Neural crest cell (in vitro differentiated cells): ENCODE measurements at regions not wholly inside any gene's neighbourhood (a gene's known extent, or its start where the extent isn't known, plus 50 kb on each side); places are given as distances from the start of the nearest gene placed in this dataset.

Experiments used
- DNase-seq: peaks from one replicate; pipeline ENCODE4 v3.0.0; 2021; ENCODE audit warnings: low read depth, mixed read lengths, low spot score
- H3K27ac Mint-ChIP-seq: one replicate; pipeline ENCODE4 v1.8.0; 2021; ENCODE audit warnings: mild to moderate bottlenecking, mixed read lengths; ENCODE audit not compliant: unreplicated experiment
- H3K27me3 Mint-ChIP-seq: 2 replicates; pipeline ENCODE4 v1.8.0; 2021; ENCODE audit warnings: low read depth, mild to moderate bottlenecking, mixed read lengths
- H3K36me3 Mint-ChIP-seq: 2 replicates; pipeline ENCODE4 v1.8.0; 2021; ENCODE audit warnings: low read depth, mild to moderate bottlenecking, mixed read lengths
- H3K4me1 Mint-ChIP-seq: 2 replicates; pipeline ENCODE4 v1.8.0; 2021; ENCODE audit warnings: mixed read lengths
- H3K4me3 Mint-ChIP-seq: one replicate; pipeline ENCODE4 v1.8.0; 2021; ENCODE audit warnings: mild to moderate bottlenecking, mixed read lengths
- H3K9me3 Mint-ChIP-seq: 2 replicates; pipeline ENCODE4 v1.8.0; 2021; ENCODE audit warnings: mixed read lengths
- TF ChIP-seq, protein P1 (sequence below): fragments of 200-600 bp; sonication (generic); conservative IDR thresholded peaks from 2 replicates; pipeline ENCODE4 v1.5.0; 2021; ENCODE audit warnings: antibody characterized with exemption, mild to moderate bottlenecking

DNA sequence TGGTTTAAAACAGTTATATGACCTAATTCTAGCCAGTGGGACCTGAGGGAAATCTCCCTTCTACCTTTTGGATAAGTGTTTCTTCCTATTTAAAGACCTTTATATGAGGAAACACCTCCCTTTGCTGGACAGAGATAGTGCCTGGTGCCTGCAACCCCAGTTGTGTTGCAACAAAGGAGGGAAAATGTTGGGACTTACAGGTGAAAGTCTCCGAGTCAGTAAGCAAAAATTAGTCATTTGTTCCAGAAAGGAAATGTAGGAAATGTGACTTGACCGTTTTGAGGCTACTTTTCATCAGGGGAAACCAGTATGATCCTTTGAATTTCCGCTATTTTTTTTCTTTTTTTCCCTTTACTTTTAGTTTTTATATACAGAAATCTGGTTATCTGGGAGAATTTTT is 165.5 kb downstream of the DKK1 start:
- no peaks in the 10 kb centered on the region for H3K9me3 Mint-ChIP-seq

DNA sequence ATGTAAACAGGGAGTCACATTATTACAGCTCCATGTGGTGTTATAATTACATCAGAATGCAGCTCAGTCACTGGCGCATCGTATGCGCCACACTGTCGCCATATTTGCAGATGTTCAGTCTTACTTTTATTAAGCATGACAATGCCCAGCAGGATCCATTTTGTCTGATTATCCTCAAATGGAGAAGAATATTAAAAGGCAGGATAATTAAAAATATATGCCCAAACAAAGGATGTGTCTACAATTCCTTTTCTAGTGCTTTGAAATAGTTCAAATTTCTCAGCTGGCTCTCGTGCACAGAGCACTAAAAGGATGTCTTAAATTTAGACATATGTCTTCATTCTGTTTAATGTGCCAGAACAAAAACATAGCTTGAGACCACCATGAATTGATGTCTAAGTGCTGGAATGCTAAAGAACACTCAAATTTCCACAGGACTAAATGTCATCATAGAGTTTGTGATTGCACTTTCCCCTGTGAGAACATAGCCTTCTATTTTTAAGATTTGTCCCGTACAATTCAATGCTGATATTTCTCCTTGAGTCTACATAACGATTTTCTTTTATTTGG is 168.0 kb downstream of the DKK1 start:
- Mint-ChIP-seq H3K27me3 (peaks cover 3% of the 10 kb centered on the region), H3K4me3 (no peak overlapping the region), H3K36me3 (no peaks in the 10 kb centered on the region), H3K4me1 (no peaks in the 10 kb centered on the region), H3K9me3 (no peaks in the 10 kb centered on the region), H3K27ac (no peak overlapping the region)
- TF ChIP-seq, protein P1, sequence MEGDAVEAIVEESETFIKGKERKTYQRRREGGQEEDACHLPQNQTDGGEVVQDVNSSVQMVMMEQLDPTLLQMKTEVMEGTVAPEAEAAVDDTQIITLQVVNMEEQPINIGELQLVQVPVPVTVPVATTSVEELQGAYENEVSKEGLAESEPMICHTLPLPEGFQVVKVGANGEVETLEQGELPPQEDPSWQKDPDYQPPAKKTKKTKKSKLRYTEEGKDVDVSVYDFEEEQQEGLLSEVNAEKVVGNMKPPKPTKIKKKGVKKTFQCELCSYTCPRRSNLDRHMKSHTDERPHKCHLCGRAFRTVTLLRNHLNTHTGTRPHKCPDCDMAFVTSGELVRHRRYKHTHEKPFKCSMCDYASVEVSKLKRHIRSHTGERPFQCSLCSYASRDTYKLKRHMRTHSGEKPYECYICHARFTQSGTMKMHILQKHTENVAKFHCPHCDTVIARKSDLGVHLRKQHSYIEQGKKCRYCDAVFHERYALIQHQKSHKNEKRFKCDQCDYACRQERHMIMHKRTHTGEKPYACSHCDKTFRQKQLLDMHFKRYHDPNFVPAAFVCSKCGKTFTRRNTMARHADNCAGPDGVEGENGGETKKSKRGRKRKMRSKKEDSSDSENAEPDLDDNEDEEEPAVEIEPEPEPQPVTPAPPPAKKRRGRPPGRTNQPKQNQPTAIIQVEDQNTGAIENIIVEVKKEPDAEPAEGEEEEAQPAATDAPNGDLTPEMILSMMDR, result no peak
- no peak for DNase-seq

More for the DNA sequence above, 165.5 kb downstream of the DKK1 start:
- H3K36me3 Mint-ChIP-seq, result no peaks in the 10 kb centered on the region
- no peaks in the 10 kb centered on the region for H3K27me3 Mint-ChIP-seq
- TF ChIP-seq, protein P1, result no peak
- H3K4me1 Mint-ChIP-seq, result no peaks in the 10 kb centered on the region
- H3K27ac Mint-ChIP-seq, result no peak overlapping the region
- DNase-seq, result no peak
- H3K4me3 Mint-ChIP-seq, result no peak overlapping the region

DNA sequence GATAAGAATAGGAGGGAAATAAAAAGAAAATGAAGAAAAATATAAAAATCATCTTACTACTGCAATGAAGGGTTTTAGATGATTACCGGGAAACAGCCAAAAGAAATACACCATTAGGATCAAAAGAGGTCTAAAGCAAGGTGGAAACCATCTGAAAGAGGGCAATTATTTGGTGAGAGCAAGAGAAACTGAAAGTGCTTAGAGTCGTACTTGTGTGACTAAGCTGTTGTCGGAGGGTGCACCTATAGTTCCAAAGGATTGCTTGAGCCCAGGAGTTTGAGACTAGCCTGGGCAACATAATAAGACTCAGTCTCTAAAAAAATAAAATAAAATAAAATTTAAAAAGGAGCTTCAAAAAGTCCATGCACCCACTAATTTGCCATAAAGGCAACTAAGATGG is 169.5 kb downstream of the DKK1 start:
- TF ChIP-seq, protein P1, result no peak
- Mint-ChIP-seq H3K27ac (no peak overlapping the region), H3K4me1 (no peaks in the 10 kb centered on the region)

DNA sequence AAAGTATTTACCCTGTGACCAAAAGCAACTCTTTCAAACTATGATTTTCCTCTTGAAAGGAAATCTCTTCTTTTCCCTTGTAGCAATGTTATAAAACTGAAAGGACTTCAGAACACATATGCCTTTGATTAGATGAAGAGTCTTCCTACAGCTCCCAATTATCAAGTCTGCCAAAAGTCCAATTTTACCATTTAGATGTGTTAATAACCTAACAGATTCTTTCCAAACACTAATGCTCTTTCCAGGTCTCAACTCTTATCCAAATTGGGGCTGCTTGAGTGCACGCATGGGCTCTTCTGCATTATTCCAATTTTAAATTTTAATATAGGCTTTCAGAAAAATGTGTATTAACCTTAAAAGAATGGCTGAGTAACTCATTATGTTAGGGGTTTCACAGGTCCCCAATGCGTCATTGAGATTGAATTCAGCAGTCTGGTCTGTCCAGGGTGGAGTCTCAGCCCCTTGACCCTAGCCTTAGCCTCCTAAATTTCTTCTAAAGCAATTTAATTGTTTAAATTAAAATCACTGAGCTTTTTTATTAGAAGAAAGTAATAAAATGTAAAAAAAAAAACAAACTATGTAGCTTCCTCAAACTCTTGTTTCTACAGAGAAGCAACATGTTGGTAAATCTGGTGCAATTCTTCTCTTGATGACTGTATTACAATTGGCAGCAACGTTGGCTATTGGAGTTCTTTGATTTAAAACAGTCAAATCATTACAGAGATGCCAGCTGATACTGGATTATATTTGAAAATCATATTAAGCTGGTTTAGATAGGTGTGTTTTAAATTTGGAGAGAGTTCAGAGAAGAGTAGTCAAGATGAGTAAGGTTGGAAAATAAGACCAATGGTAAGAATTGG is 170.4 kb downstream of the DKK1 start:
- no peak for DNase-seq
- Mint-ChIP-seq H3K27me3 (peaks cover 3% of the 10 kb centered on the region), H3K9me3 (no peaks in the 10 kb centered on the region), H3K4me3 (no peak overlapping the region), H3K36me3 (no peaks in the 10 kb centered on the region), H3K27ac (no peak overlapping the region), H3K4me1 (no peaks in the 10 kb centered on the region)
- TF ChIP-seq, protein P1, result no peak

More for the DNA sequence above, 169.5 kb downstream of the DKK1 start:
- Mint-ChIP-seq H3K36me3 (no peaks in the 10 kb centered on the region), H3K4me3 (no peak overlapping the region), H3K9me3 (no peaks in the 10 kb centered on the region), H3K27me3 (peaks cover 3% of the 10 kb centered on the region)
- DNase-seq, result no peak

DNA sequence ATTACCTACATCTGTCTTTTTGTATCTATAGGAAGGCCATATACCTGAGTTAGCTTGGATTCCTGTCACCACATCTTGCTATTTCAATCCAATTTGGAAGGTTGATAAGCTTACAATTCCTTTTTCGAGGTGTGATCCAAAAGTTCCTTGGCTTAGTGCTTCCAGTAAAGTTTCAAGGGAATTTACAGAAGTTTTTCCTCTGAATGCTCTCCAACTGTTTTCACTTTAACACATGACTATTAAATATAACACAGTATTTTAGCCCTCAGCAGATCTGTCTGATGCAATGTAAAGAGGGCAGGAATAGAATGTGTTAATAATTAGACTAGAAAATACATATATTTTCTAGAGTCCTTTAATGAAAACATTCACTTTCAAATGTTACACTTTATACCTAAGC is 171.4 kb downstream of the DKK1 start:
- Mint-ChIP-seq H3K4me1 (no peaks in the 10 kb centered on the region), H3K9me3 (no peaks in the 10 kb centered on the region), H3K27ac (no peak overlapping the region), H3K27me3 (peaks cover 3% of the 10 kb centered on the region), H3K4me3 (no peak overlapping the region), H3K36me3 (no peaks in the 10 kb centered on the region)
- no peak for DNase-seq
- TF ChIP-seq, protein P1, result no peak
